ENCODE measurements at regions not wholly inside any gene's neighbourhood (a gene's known extent, or its start where the extent isn't known, plus 50 kb on each side); places are given as distances from the start of the nearest gene placed in this dataset.
"Not testable (repeated sequence)": the region's sequence is repeated elsewhere in the genome, so short reads cannot be mapped to it uniquely, and the experiment has no call there.

- DNase-seq = no peak
These were observed 168.2 kb upstream of the NLGN4Y start for GRCh38 chrY:14356154-14356553.

GRCh38 chrY:14360748-14361500 is 163.4 kb upstream of the NLGN4Y start:
- no peak for DNase-seq

GRCh38 chrY:14373608-14374007 is 150.7 kb upstream of the NLGN4Y start:
- DNase-seq = no peak

GRCh38 chrY:14378217-14378616 is 146.1 kb upstream of the NLGN4Y start:
- DNase-seq = no peak

GRCh38 chrY:14410549-14411030 is 113.7 kb upstream of the NLGN4Y start:
- not testable (repeated sequence) for DNase-seq

GRCh38 chrY:14411334-14411733 is 113.0 kb upstream of the NLGN4Y start:
- DNase-seq = no peak

- DNase-seq = no peak
These were observed 87.8 kb upstream of the NLGN4Y start for GRCh38 chrY:14436546-14436945.

GRCh38 chrY:14437626-14438025 is 86.7 kb upstream of the NLGN4Y start:
- DNase-seq = no peak

GRCh38 chrY:14438395-14438794 is 85.9 kb upstream of the NLGN4Y start:
- DNase-seq = no peak

- DNase-seq = no peak
These were observed 79.8 kb upstream of the NLGN4Y start for GRCh38 chrY:14444550-14444949.

GRCh38 chrY:14468151-14468683 is 56.1 kb upstream of the NLGN4Y start:
- DNase-seq = no peak

- no peak for DNase-seq
These were observed 51.9 kb upstream of the NLGN4Y start for GRCh38 chrY:14472421-14472820.

GRCh38 chrY:14473320-14473719 is 51.0 kb upstream of the NLGN4Y start:
- no peak for DNase-seq

Data from stimulated activated CD4-positive, alpha-beta T cell treated with anti-CD3 and anti-CD28 coated beads, Interleukin-2, amount 100 ng/mL, for 24 hours (primary cell).